SK-N-SH (cell line): ENCODE measurements at regions not wholly inside any gene's neighbourhood (a gene's known extent, or its start where the extent isn't known, plus 50 kb on each side); places are given as distances from the start of the nearest gene placed in this dataset.

Experiments used
- EP300 ChIP-seq, 2 experiments: IDR thresholded peaks; 2 replicates each; pipeline versions ENCODE4 v1.4.0 to v1.6.1; 2012; ENCODE audit warnings: borderline replicate concordance in 1 of 2, low read depth in 1 of 2, low read length in 1 of 2
- REST ChIP-seq: IDR thresholded peaks from 2 replicates; pipeline ENCODE4 v1.6.1; 2012; ENCODE audit warnings: mild to moderate bottlenecking, low read depth, low read length, moderate library complexity
- TF ChIP-seq, protein P1 (sequence below): fragments of 150-350 bp; IDR thresholded peaks from 2 replicates; pipeline ENCODE4 v1.6.1; 2017; ENCODE audit warnings: antibody characterized with exemption, low read length, low read depth, borderline replicate concordance

GRCh38 chr3:94869059-94869547, 806.2 kb downstream of the NSUN3 start:
- TF ChIP-seq REST (no peak), EP300 (IDR thresholded peaks at IDR 0.05; ENCODE audit: borderline replicate concordance in 1 of 2, low read depth in 1 of 2, low read length in 1 of 2) (no peak)
- TF ChIP-seq, protein P1, sequence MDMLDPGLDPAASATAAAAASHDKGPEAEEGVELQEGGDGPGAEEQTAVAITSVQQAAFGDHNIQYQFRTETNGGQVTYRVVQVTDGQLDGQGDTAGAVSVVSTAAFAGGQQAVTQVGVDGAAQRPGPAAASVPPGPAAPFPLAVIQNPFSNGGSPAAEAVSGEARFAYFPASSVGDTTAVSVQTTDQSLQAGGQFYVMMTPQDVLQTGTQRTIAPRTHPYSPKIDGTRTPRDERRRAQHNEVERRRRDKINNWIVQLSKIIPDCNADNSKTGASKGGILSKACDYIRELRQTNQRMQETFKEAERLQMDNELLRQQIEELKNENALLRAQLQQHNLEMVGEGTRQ = no peak
